ENCODE measurements at regions not wholly inside any gene's neighbourhood (a gene's known extent, or its start where the extent isn't known, plus 50 kb on each side); places are given as distances from the start of the nearest gene placed in this dataset.

GRCh38 chr9:38313421-38313820 lies 79.1 kb upstream of the ALDH1B1 start:
- H3K4me1 ChIP-seq (ENCODE audit: insufficient read depth, low read length, severe bottlenecking) = no peaks in the 10 kb centered on the region
- H2AFZ ChIP-seq (ENCODE audit: low read length) = no peak overlapping the region
- no peaks in the 10 kb centered on the region for H3K9me3 ChIP-seq (ENCODE audit: low read length)
- no peak overlapping the region for H3K9ac ChIP-seq (ENCODE audit: low read length)
- H3K27ac ChIP-seq (ENCODE audit: low read depth, low read length, poor library complexity, severe bottlenecking) = no peak overlapping the region
- H3K9me2 ChIP-seq (ENCODE audit: low read depth, low read length) = no peaks in the 10 kb centered on the region
- no peak overlapping the region for H3K4me3 ChIP-seq (ENCODE audit: low read depth, low read length, poor library complexity, severe bottlenecking)
- no peak overlapping the region for H3K4me2 ChIP-seq (ENCODE audit: low read length)
- no peaks in the 10 kb centered on the region for H4K20me1 ChIP-seq (ENCODE audit: insufficient read depth, low read length)
- H3F3A ChIP-seq (ENCODE audit: insufficient read depth, low read length) = no peaks in the 10 kb centered on the region
- H3K27me3 ChIP-seq (ENCODE audit: insufficient read depth, low read length) = no peaks in the 10 kb centered on the region; the same call in 1 of the 2 replicates
- no peaks in the 10 kb centered on the region for H3K79me2 ChIP-seq (ENCODE audit: insufficient read depth, low read length)
- no peak for TF ChIP-seq EZH2 (IDR thresholded peaks at IDR 0.05; ENCODE audit: borderline replicate concordance, low read length)
- TF ChIP-seq, protein P1, sequence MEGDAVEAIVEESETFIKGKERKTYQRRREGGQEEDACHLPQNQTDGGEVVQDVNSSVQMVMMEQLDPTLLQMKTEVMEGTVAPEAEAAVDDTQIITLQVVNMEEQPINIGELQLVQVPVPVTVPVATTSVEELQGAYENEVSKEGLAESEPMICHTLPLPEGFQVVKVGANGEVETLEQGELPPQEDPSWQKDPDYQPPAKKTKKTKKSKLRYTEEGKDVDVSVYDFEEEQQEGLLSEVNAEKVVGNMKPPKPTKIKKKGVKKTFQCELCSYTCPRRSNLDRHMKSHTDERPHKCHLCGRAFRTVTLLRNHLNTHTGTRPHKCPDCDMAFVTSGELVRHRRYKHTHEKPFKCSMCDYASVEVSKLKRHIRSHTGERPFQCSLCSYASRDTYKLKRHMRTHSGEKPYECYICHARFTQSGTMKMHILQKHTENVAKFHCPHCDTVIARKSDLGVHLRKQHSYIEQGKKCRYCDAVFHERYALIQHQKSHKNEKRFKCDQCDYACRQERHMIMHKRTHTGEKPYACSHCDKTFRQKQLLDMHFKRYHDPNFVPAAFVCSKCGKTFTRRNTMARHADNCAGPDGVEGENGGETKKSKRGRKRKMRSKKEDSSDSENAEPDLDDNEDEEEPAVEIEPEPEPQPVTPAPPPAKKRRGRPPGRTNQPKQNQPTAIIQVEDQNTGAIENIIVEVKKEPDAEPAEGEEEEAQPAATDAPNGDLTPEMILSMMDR (IDR thresholded peaks at IDR 0.05; ENCODE audit: low read length) = no peak
- H3K36me3 ChIP-seq (ENCODE audit: insufficient read depth, low read length) = no peaks in the 10 kb centered on the region

- H3K4me2 ChIP-seq (ENCODE audit: low read length) = no peak overlapping the region
These were observed 80.1 kb upstream of the ALDH1B1 start for GRCh38 chr9:38312406-38312805.

GRCh38 chr9:38311382-38312270 lies 80.9 kb upstream of the ALDH1B1 start:
- Histone ChIP-seq H4K20me1 (ENCODE audit: insufficient read depth, low read length) (no peaks in the 10 kb centered on the region), H3K4me3 (ENCODE audit: low read depth, low read length, poor library complexity, severe bottlenecking) (no peak overlapping the region), H3F3A (ENCODE audit: insufficient read depth, low read length) (no peaks in the 10 kb centered on the region), H3K9me3 (ENCODE audit: low read length) (no peaks in the 10 kb centered on the region), H3K4me2 (ENCODE audit: low read length) (no peak overlapping the region), H3K36me3 (ENCODE audit: insufficient read depth, low read length) (no peaks in the 10 kb centered on the region), H3K9ac (ENCODE audit: low read length) (no peak overlapping the region), H2AFZ (ENCODE audit: low read length) (no peak overlapping the region), H3K9me2 (ENCODE audit: low read depth, low read length) (no peaks in the 10 kb centered on the region), H3K27me3 (ENCODE audit: insufficient read depth, low read length) (no peaks in the 10 kb centered on the region; the same call in 1 of the 2 replicates), H3K4me1 (ENCODE audit: insufficient read depth, low read length, severe bottlenecking) (no peaks in the 10 kb centered on the region), H3K79me2 (ENCODE audit: insufficient read depth, low read length) (no peaks in the 10 kb centered on the region), H3K27ac (ENCODE audit: low read depth, low read length, poor library complexity, severe bottlenecking) (no peak overlapping the region)
- TF ChIP-seq EZH2 (IDR thresholded peaks at IDR 0.05; ENCODE audit: borderline replicate concordance, low read length) = no peak
- TF ChIP-seq, protein P1 (IDR thresholded peaks at IDR 0.05; ENCODE audit: low read length) = no peak

More at GRCh38 chr9:38312406-38312805, 80.1 kb upstream of the ALDH1B1 start:
- Histone ChIP-seq H3K9me3 (ENCODE audit: low read length) (no peaks in the 10 kb centered on the region), H2AFZ (ENCODE audit: low read length) (no peak overlapping the region), H3K9ac (ENCODE audit: low read length) (no peak overlapping the region), H3K36me3 (ENCODE audit: insufficient read depth, low read length) (no peaks in the 10 kb centered on the region), H3K27me3 (ENCODE audit: insufficient read depth, low read length) (no peaks in the 10 kb centered on the region; the same call in 1 of the 2 replicates), H4K20me1 (ENCODE audit: insufficient read depth, low read length) (no peaks in the 10 kb centered on the region), H3K79me2 (ENCODE audit: insufficient read depth, low read length) (no peaks in the 10 kb centered on the region), H3K4me3 (ENCODE audit: low read depth, low read length, poor library complexity, severe bottlenecking) (no peak overlapping the region), H3K9me2 (ENCODE audit: low read depth, low read length) (no peaks in the 10 kb centered on the region), H3K27ac (ENCODE audit: low read depth, low read length, poor library complexity, severe bottlenecking) (no peak overlapping the region), H3F3A (ENCODE audit: insufficient read depth, low read length) (no peaks in the 10 kb centered on the region), H3K4me1 (ENCODE audit: insufficient read depth, low read length, severe bottlenecking) (no peaks in the 10 kb centered on the region)
- TF ChIP-seq, protein P1 (IDR thresholded peaks at IDR 0.05; ENCODE audit: low read length) = no peak
- no peak for TF ChIP-seq EZH2 (IDR thresholded peaks at IDR 0.05; ENCODE audit: borderline replicate concordance, low read length)

Data from OCI-LY1 (cell line).